K562 (cell line): ENCODE measurements at regions not wholly inside any gene's neighbourhood (a gene's known extent, or its start where the extent isn't known, plus 50 kb on each side); places are given as distances from the start of the nearest gene placed in this dataset.

ENCODE experiments used
- ATAC-seq: fragments of 200-7000 bp; cut with Tn5 transposase; 3 replicates; pipeline ENCODE4 v1.9.1; 2020; ENCODE audit warnings: moderate library complexity
- BruUV-seq: library from RNA; stranded (reverse); fragments of 400-500 nt; replicated peaks from 2 replicates; lab custom pipeline; 2021; lab: Mats Ljungman, UMichigan
- CTCF ChIA-PET: fragments of 300-600 bp; formaldehyde crosslinking; extraction: SDS; loops from one replicate; lab custom pipeline; 2021; ENCODE audit warnings: low intra/inter-chr PET ratio; lab: Yijun Ruan, JAX
- POLR2A ChIA-PET: fragments of 300-600, 350-650 bp; sonication (Branson Sonifier 250); formaldehyde crosslinking; extraction: SDS; loops from one replicate; lab custom pipeline; 2021; ENCODE audit warnings: antibody characterized with exemption, inconsistent platforms; lab: Yijun Ruan, JAX
- DNase-seq, 4 experiments: peaks; one replicate each; pipeline versions ENCODE4 v3.0.0 to v3.0.0-alpha.2; 2011 to 2018; ENCODE audit warnings: low spot score in 3 of 4, mixed read lengths in 3 of 4; ENCODE audit errors: extremely low read depth in 1 of 4
- FAIRE-seq: peaks from 2 replicates; lab custom pipeline; 2011; peaks lifted over from hg19 to GRCh38; lab: Jason Lieb, UNC
- H2AFZ ChIP-seq: 2 replicates; pipeline ENCODE4 v1.6.0; 2011; ENCODE audit warnings: low read depth, low read length, control low read depth, inconsistent platforms
- H3K27ac ChIP-seq: fragments of 200-600 bp; 3 replicates; pipeline ENCODE4 v1.8.0; 2011; ENCODE audit warnings: low read depth, mild to moderate bottlenecking, control low read depth, inconsistent platforms, low read length, moderate library complexity, mixed read lengths; ENCODE audit errors: extremely low read depth
- H3K27me3 ChIP-seq, 2 experiments: fragments of 300-600 bp in 1 of 2; 2 replicates in 1 of 2; 3 replicates in 1 of 2; pipeline versions ENCODE4 v1.6.0 to v1.8.0; 2011; ENCODE audit warnings: inconsistent platforms in 2 of 2, low read length in 2 of 2, mild to moderate bottlenecking in 1 of 2, mixed read lengths in 1 of 2, moderate library complexity in 1 of 2; ENCODE audit not compliant: control insufficient read depth in 2 of 2, insufficient read depth in 2 of 2
- H3K36me3 ChIP-seq: fragments of 300-600 bp; 3 replicates; pipeline ENCODE4 v1.8.0; 2011; ENCODE audit warnings: mild to moderate bottlenecking, low read length, inconsistent platforms; ENCODE audit not compliant: control insufficient read depth, insufficient read depth
- H3K4me1 ChIP-seq, 2 experiments: fragments of 200-600 bp in 1 of 2; replicated peaks in 1 of 2; 2 replicates in 1 of 2; 3 replicates in 1 of 2; pipeline versions ENCODE4 v1.5.1 to v1.8.0; 2011; ENCODE audit warnings: inconsistent platforms in 2 of 2, low read length in 2 of 2, mild to moderate bottlenecking in 1 of 2, mixed read lengths in 1 of 2, moderate library complexity in 1 of 2; ENCODE audit not compliant: control insufficient read depth in 2 of 2, insufficient read depth in 2 of 2
- H3K4me2 ChIP-seq: 2 replicates; pipeline ENCODE4 v1.6.1; 2011; ENCODE audit warnings: low read length, control low read depth, inconsistent platforms, mixed read lengths; ENCODE audit not compliant: insufficient read depth
- H3K4me3 ChIP-seq: fragments of 200-600 bp; sonication (generic), shearing (Covaris generic); 2 replicates; pipeline ENCODE4 v1.5.1; 2016; ENCODE audit warnings: control low read depth, inconsistent platforms
- H3K79me2 ChIP-seq: fragments of 200-600 bp; 3 replicates; pipeline ENCODE4 v1.8.0; 2011; ENCODE audit warnings: low read length, inconsistent platforms; ENCODE audit not compliant: control insufficient read depth, insufficient read depth
- H3K9ac ChIP-seq, 2 experiments: 2 replicates each; pipeline versions ENCODE4 v1.6.0 to v1.6.1; 2011; ENCODE audit warnings: low read depth in 2 of 2, low read length in 2 of 2, control low read depth in 1 of 2, inconsistent platforms in 1 of 2, mild to moderate bottlenecking in 1 of 2, mixed read lengths in 1 of 2; ENCODE audit not compliant: insufficient read depth in 1 of 2
- H3K9me1 ChIP-seq: one replicate; pipeline ENCODE4 v1.6.0; 2011; ENCODE audit warnings: inconsistent platforms, mild to moderate bottlenecking, low read length, moderate library complexity; ENCODE audit not compliant: control insufficient read depth, insufficient read depth
- H3K9me3 ChIP-seq: replicated peaks from 2 replicates; pipeline ENCODE4 v1.5.1; 2011; ENCODE audit warnings: low read depth, low read length, inconsistent platforms; ENCODE audit not compliant: control insufficient read depth, insufficient read depth
- H4K20me1 ChIP-seq: replicated peaks from 2 replicates; pipeline ENCODE4 v1.6.1; 2011; ENCODE audit warnings: low read length, inconsistent platforms, mixed read lengths; ENCODE audit not compliant: control insufficient read depth, insufficient read depth
- COPS2 ChIP-seq: fragments of 450-650 bp; conservative IDR thresholded peaks from 2 replicates; pipeline ENCODE4 v1.6.1; 2016; ENCODE audit warnings: mild to moderate bottlenecking, moderate library complexity
- CREB1 ChIP-seq, 2 experiments: sonication (generic) in 1 of 2; formaldehyde crosslinking in 1 of 2; IDR thresholded peaks; 2 replicates each; pipeline versions ENCODE4 v1.6.1 to v1.8.0; 2012 to 2022; ENCODE audit warnings: inconsistent platforms in 1 of 2, mild to moderate bottlenecking in 1 of 2, missing genetic modification reagents in 1 of 2, moderate library complexity in 1 of 2
- DDX20 ChIP-seq: fragments of 450-650 bp; IDR thresholded peaks from 2 replicates; pipeline ENCODE4 v1.6.1; 2016; ENCODE audit warnings: missing genetic modification characterization, low read depth, mild to moderate bottlenecking, missing compliant biosample characterization, moderate library complexity
- ELF4 ChIP-seq: fragments of 450-650 bp; formaldehyde crosslinking; IDR thresholded peaks from 2 replicates; pipeline ENCODE4 v1.4.0; 2022; ENCODE audit warnings: missing genetic modification characterization
- FOXK1 ChIP-seq: sonication (generic); formaldehyde crosslinking; IDR thresholded peaks from 2 replicates; pipeline ENCODE4 v1.8.0; 2022; ENCODE audit warnings: missing genetic modification reagents, mild to moderate bottlenecking, borderline replicate concordance
- GABPB2 ChIP-seq: fragments of 250-450 bp; sonication (Bioruptor Pico); conservative IDR thresholded peaks from 2 replicates; pipeline ENCODE4 v1.5.1; 2021; ENCODE audit warnings: mild to moderate bottlenecking
- HMG20A ChIP-seq: fragments of 450-650 bp; formaldehyde crosslinking; conservative IDR thresholded peaks from 2 replicates; pipeline ENCODE4 v1.4.0; 2020; ENCODE audit warnings: mild to moderate bottlenecking, mixed read lengths
- HSF4 ChIP-seq: fragments of 250-450 bp; sonication (Bioruptor Pico); IDR thresholded peaks from 2 replicates; pipeline ENCODE4 v2.1.2; 2022; ENCODE audit warnings: mild to moderate bottlenecking, moderate library complexity, borderline replicate concordance
- MIER1 ChIP-seq: fragments of 450-650 bp; IDR thresholded peaks from 2 replicates; pipeline ENCODE4 v1.6.1; 2016; ENCODE audit warnings: antibody characterized with exemption, mild to moderate bottlenecking, low read depth
- MTF1 ChIP-seq: fragments of 250-450 bp; sonication (Bioruptor Pico); IDR thresholded peaks from 2 replicates; pipeline ENCODE4 v1.9.0; 2021; ENCODE audit warnings: moderate library complexity, mild to moderate bottlenecking, inconsistent platforms, borderline replicate concordance
- NFE2L1 ChIP-seq: fragments of 450-650 bp; IDR thresholded peaks from 2 replicates; pipeline ENCODE4 v1.6.1; 2016; ENCODE audit warnings: missing genetic modification characterization, low read depth, mild to moderate bottlenecking, missing compliant biosample characterization, moderate library complexity, borderline replicate concordance
- SP2 ChIP-seq: IDR thresholded peaks from 2 replicates; pipeline ENCODE4 v1.6.1; 2011; ENCODE audit warnings: mild to moderate bottlenecking, low read depth, low read length, moderate library complexity; ENCODE audit not compliant: poor library complexity, severe bottlenecking; ENCODE audit errors: extremely low read depth
- ZBTB17 ChIP-seq: fragments of 450-650 bp; formaldehyde crosslinking; IDR thresholded peaks from 2 replicates; pipeline ENCODE4 v1.4.0; 2020; ENCODE audit warnings: mild to moderate bottlenecking
- ZFP30 ChIP-seq: fragments of 250-450 bp; sonication (Bioruptor Pico); IDR thresholded peaks from 2 replicates; pipeline ENCODE4 v1.8.0; 2022; ENCODE audit warnings: moderate library complexity, mild to moderate bottlenecking, inconsistent platforms, borderline replicate concordance
- ZKSCAN3 ChIP-seq: fragments of 250-450 bp; sonication (Bioruptor Pico); IDR thresholded peaks from 2 replicates; pipeline ENCODE4 v1.4.0; 2020
- ZNF668 ChIP-seq: fragments of 250-450 bp; sonication (Bioruptor Pico); IDR thresholded peaks from 2 replicates; pipeline ENCODE4 v1.8.0; 2022; ENCODE audit warnings: mild to moderate bottlenecking, inconsistent platforms
- ZZZ3 ChIP-seq: fragments of 450-650 bp; IDR thresholded peaks from 2 replicates; pipeline ENCODE4 v1.6.1; 2016; ENCODE audit warnings: antibody characterized with exemption, mild to moderate bottlenecking, moderate library complexity
- WGBS: fragments of 100-300 bp; shearing (Covaris generic); methylation state at CpG from one replicate; pipeline ENCODE4 v1.1.6; 2016; ENCODE audit warnings: low coverage, mixed read lengths; ENCODE audit not compliant: insufficient coverage; ENCODE audit errors: missing lambda C conversion rate; 5-methylcytosine and 5-hydroxymethylcytosine counted together
- in situ Hi-C: fragments of 300-500 bp; cut with MboI; formaldehyde crosslinking; loops from 4 replicates; pipeline ENCODE4 v1.15.0; 2018; ENCODE audit warnings: inconsistent platforms, mixed read lengths
- intact Hi-C: fragments of 100-400 bp; cut with micrococcal nuclease; formaldehyde crosslinking; loops from 2 replicates; pipeline ENCODE4 v1.14.2; 2022
- TF ChIP-seq, protein P1 (sequence below): fragments of 450-650 bp; IDR thresholded peaks from 2 replicates; pipeline ENCODE4 v1.6.1; 2016; ENCODE audit warnings: low read depth, mild to moderate bottlenecking, moderate library complexity

DNA sequence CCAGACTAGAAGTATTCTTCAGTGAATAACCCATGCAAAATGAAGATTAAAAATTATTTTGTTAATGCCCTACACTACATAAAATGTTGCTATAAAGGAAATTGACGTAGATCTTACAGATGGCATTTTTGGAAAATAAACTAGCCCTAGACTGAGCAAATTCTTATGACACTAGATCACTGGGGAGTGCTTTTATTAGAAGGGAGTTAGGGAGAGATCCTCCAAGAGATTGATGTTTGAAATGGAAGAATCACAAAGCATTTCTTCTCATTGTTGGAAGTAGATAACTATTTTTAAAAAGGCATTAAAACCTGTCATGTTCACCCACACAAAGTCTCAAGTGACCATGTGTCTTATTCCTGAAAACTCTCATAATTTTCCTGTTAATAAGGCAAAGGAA is 351.1 kb upstream of the TLE4 start:
- intact Hi-C loops = no loop called here
- in situ Hi-C loops = no loop called here

DNA sequence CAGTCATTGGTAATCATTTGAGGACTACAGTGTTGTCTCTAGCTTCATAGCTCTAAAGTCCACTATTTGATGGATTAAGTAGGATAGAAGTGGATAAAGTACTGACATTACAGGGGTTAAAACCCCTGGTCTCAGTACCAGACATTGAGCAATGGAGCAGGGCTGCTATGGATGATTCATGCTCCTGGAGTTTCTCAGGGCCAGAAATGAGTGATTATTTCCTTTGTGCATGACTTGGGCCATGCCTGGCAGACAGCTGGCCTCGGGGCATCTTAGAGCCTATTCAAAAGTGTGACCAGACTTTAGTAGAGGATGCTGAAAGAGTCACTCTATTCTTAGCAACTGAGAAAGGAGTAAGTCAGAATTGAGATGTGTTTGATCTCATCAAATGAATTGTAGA is 350.7 kb upstream of the TLE4 start:
- no peak overlapping the region for H2AFZ ChIP-seq
- no peak for ATAC-seq
- CTCF ChIA-PET = no interaction called here
- 17% methylated on average over 1 of the region's 1 CpG for WGBS
- POLR2A ChIA-PET = no interaction called here
- H4K20me1 ChIP-seq = no peaks in the 10 kb centered on the region
- no peaks in the 10 kb centered on the region for H3K27me3 ChIP-seq
- no TSS peak for BruUV-seq
- no peaks in the 10 kb centered on the region for H3K9me3 ChIP-seq
- intact Hi-C loops (no loop called here), in situ Hi-C loops (no loop called here)
- no peak overlapping the region for H3K4me3 ChIP-seq
- no peak overlapping the region for H3K4me2 ChIP-seq
- TF ChIP-seq FOXK1 (no peak), CREB1 (IDR thresholded peaks at IDR 0.05) (no peak), CREB1 (CRISPR knock-in tag; IDR thresholded peaks at IDR 0.05) (no peak), ZBTB17 (no peak), HSF4 (CRISPR knock-in tag) (no peak), GABPB2 (CRISPR knock-in tag) (no peak), NFE2L1 (tag) (no peak)
- DNase-seq = no peak
- no peak overlapping the region for H3K27ac ChIP-seq
- no peaks in the 10 kb centered on the region for H3K36me3 ChIP-seq
- no peaks in the 10 kb centered on the region for H3K79me2 ChIP-seq
- no peak for FAIRE-seq
- no peak overlapping the region for H3K9ac ChIP-seq
- no peaks in the 10 kb centered on the region for H3K4me1 ChIP-seq
- H3K9me1 ChIP-seq = no peaks in the 10 kb centered on the region

More for the DNA sequence above, 351.1 kb upstream of the TLE4 start:
- Histone ChIP-seq H3K9me3 (no peaks in the 10 kb centered on the region), H3K4me2 (no peak overlapping the region), H4K20me1 (no peaks in the 10 kb centered on the region), H3K27me3 (no peaks in the 10 kb centered on the region), H3K36me3 (no peaks in the 10 kb centered on the region), H2AFZ (no peak overlapping the region), H3K79me2 (no peaks in the 10 kb centered on the region), H3K27ac (no peak overlapping the region), H3K4me3 (no peak overlapping the region), H3K4me1 (no peaks in the 10 kb centered on the region), H3K9ac (no peak overlapping the region), H3K9me1 (no peaks in the 10 kb centered on the region)
- TF ChIP-seq ZFP30 (CRISPR knock-in tag) = no peak
- TF ChIP-seq HMG20A (CRISPR knock-in tag) = no peak
- TF ChIP-seq ELF4 (CRISPR knock-in tag) = no peak
- no peak for TF ChIP-seq MTF1
- no peak for TF ChIP-seq ZZZ3
- TF ChIP-seq DDX20 (tag) = no peak
- no peak for TF ChIP-seq SP2
- TF ChIP-seq ZNF668 (CRISPR knock-in tag) = no peak
- no peak for TF ChIP-seq MIER1
- no peak for TF ChIP-seq ZKSCAN3 (CRISPR knock-in tag)
- TF ChIP-seq, protein P1, sequence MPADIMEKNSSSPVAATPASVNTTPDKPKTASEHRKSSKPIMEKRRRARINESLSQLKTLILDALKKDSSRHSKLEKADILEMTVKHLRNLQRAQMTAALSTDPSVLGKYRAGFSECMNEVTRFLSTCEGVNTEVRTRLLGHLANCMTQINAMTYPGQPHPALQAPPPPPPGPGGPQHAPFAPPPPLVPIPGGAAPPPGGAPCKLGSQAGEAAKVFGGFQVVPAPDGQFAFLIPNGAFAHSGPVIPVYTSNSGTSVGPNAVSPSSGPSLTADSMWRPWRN = no peak
- TF ChIP-seq COPS2 = no peak
- ATAC-seq (no peak), DNase-seq (no peak), FAIRE-seq (no peak)
- no TSS peak for BruUV-seq
- CTCF ChIA-PET = no interaction called here
- WGBS = 0% methylated on average over 1 of the region's 1 CpG
- POLR2A ChIA-PET = no interaction called here
